GM18498 (cell line): ENCODE measurements at regions not wholly inside any gene's neighbourhood (a gene's known extent, or its start where the extent isn't known, plus 50 kb on each side); places are given as distances from the start of the nearest gene placed in this dataset.
"Not testable (repeated sequence)": the region's sequence is repeated elsewhere in the genome, so short reads cannot be mapped to it uniquely, and the experiment has no call there.

ENCODE experiments used
- ATAC-seq: cut with Tn5 transposase; IDR thresholded peaks from one replicate; pipeline ENCODE4 v1.9.1; 2021; ENCODE audit warnings: mild to moderate bottlenecking, moderate library complexity; ENCODE audit not compliant: unreplicated experiment

- ATAC-seq, result not testable (repeated sequence)
Observed at GRCh38 chr4:189707227-189707626, 233.4 kb upstream of the FRG1 start.

- not testable (repeated sequence) for ATAC-seq
Observed at GRCh38 chr4:189711956-189712355, 228.7 kb upstream of the FRG1 start.

GRCh38 chr4:189721016-189721993 is 219.4 kb upstream of the FRG1 start:
- not testable (repeated sequence) for ATAC-seq

- not testable (repeated sequence) for ATAC-seq
Observed at GRCh38 chr4:189722324-189723003, 218.2 kb upstream of the FRG1 start.

GRCh38 chr4:189727982-189728638 is 212.6 kb upstream of the FRG1 start:
- not testable (repeated sequence) for ATAC-seq

- ATAC-seq, result not testable (repeated sequence)
Observed at GRCh38 chr4:189731989-189732388, 208.7 kb upstream of the FRG1 start.

- ATAC-seq, result not testable (repeated sequence)
Observed at GRCh38 chr4:189733507-189733906, 207.2 kb upstream of the FRG1 start.

- not testable (repeated sequence) for ATAC-seq
Observed at GRCh38 chr4:189734648-189735267, 205.9 kb upstream of the FRG1 start.

GRCh38 chr4:189736656-189737055 is 204.0 kb upstream of the FRG1 start:
- ATAC-seq, result not testable (repeated sequence)

GRCh38 chr4:189740118-189740517 is 200.6 kb upstream of the FRG1 start:
- not testable (repeated sequence) for ATAC-seq

GRCh38 chr4:189740873-189741272 is 199.8 kb upstream of the FRG1 start:
- no peak for ATAC-seq

- not testable (repeated sequence) for ATAC-seq
Observed at GRCh38 chr4:189753092-189753491, 187.6 kb upstream of the FRG1 start.

- ATAC-seq, result no peak
Observed at GRCh38 chr4:189763583-189763982, 177.1 kb upstream of the FRG1 start.

- no peak for ATAC-seq
Observed at GRCh38 chr4:189765301-189765700, 175.4 kb upstream of the FRG1 start.

- ATAC-seq, result no peak
Observed at GRCh38 chr4:189765736-189766135, 174.9 kb upstream of the FRG1 start.

- ATAC-seq, result no peak
Observed at GRCh38 chr4:189767941-189768340, 172.7 kb upstream of the FRG1 start.

- no peak for ATAC-seq
Observed at GRCh38 chr4:189769131-189769530, 171.5 kb upstream of the FRG1 start.

- no peak for ATAC-seq
Observed at GRCh38 chr4:189771696-189772361, 168.8 kb upstream of the FRG1 start.

GRCh38 chr4:189773909-189774308 is 166.8 kb upstream of the FRG1 start:
- no peak for ATAC-seq

GRCh38 chr4:189779281-189779980 is 161.2 kb upstream of the FRG1 start:
- no peak for ATAC-seq
